HG02588 (cell line): ENCODE measurements at regions not wholly inside any gene's neighbourhood (a gene's known extent, or its start where the extent isn't known, plus 50 kb on each side); places are given as distances from the start of the nearest gene placed in this dataset.
A peak's percentile ranks its signal among the peaks of the same experiment; 100 is the strongest.
"Not testable (repeated sequence)": the region's sequence is repeated elsewhere in the genome, so short reads cannot be mapped to it uniquely, and the experiment has no call there.

ENCODE experiments used
- ATAC-seq: cut with Tn5 transposase; IDR thresholded peaks from one replicate; pipeline ENCODE4 v1.9.1; 2021; ENCODE audit warnings: mild to moderate bottlenecking, moderate library complexity; ENCODE audit not compliant: unreplicated experiment

DNA sequence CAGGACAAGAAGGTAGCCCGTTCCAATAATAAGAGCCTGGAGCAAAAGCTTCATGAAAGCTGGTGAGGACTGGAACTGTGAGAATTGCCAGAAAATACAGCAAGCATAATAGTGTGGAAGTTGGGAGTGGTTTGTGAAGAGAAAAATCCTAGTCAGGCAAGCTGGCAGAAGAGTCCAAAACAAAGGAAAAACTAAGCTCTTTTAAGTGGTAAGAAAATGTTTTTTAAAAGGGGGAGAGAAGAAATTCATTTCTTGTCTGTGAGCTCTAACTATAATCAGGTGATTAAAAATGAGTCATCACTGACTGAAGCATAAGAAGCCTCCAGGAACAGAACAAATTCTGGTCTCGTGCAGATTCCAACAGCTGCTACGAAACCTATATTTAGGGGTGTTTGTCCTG lies 102.6 kb downstream of the CAAP1 start:
- ATAC-seq = no peak

DNA sequence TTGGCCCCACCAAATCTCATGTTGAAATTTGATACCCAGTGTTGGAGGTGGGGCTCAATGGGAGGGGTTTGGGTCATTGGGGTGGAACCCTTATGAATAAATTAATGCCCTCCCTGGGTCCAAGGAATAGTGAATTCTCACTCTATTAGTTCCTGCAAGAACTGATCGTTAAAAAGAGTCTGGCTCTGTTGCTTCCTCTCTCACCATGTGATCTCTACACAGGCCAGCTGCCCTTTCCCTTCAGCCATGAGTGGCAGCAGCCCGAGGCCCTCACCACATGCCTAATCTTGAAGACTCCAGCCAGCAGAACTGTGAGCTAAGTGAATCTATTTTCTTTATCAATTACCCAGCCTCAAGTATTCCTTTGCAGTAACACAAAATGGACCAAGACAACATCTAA lies 106.0 kb downstream of the CAAP1 start:
- ATAC-seq = no peak

DNA sequence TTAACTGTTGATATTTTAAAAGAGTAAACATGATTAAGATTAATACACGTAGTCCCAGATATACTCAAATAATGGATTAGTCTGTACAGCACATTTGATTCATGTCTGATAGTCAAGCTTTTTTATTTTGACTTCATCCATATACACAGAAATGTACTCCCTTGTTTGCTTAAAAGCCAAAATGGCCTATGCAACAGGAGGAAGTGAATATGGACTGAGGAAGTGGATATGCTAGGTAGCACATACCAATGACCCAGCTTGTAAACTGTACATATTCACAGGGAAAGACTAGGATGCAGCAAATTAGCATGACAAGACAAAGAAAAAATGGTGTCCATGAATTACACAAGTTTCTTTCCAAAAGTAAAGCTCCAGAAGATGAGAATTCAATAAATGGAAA lies 109.7 kb downstream of the CAAP1 start:
- ATAC-seq = no peak

DNA sequence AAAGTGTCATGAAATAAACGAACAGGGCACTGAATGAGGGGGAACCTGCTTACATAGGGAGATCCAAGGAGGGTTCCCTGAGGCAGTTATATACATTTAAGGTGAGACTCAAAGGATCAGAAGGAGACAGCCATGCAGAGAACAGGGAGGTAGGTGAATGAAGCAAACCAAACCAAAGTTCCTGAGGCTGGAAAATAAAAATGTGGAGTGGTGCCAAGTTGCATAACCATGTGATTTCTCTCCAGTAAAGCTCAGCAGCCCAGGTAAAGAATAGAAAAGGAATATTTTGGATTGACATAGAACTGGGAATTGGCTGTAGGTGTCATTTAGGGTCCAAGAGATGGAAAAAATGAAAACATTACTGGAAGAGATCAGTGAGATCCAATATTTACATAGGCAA lies 110.7 kb downstream of the CAAP1 start:
- ATAC-seq = no peak

DNA sequence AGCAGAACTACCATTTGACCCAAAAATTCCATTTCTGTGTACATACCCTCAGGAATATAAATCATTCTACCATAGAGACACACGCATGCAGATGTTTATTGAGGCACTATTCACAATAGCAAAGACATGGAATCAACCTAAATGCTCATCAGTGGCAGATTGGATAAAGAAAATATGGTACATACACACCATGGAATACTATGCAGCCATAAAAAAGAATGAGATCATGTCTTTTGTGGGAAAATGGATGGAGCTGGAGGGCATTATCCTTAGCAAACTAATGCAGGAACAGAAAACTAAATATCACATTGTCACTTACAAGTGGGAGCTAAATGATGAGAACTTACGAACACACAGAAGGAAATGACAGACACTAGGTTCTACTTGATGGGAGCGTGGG lies 112.3 kb downstream of the CAAP1 start:
- not testable (repeated sequence) for ATAC-seq

DNA sequence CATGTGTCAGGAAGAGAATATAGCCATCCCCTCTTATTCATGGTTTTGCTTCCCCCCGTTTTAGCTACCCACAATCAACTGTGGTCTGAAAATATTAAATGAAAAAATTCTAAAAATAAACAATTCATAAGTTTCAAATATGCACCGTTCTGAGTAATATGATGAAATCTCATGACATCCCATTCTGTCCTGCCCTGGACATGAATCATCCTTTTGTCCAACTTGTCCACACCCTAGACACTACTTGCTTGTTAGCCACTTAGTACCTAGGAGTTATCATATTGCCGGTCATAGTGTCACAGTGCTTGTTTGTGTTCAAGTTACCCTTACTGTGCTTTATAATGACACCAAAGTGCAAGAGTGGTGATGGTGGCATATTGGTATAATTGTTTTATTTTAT lies 113.5 kb downstream of the CAAP1 start:
- no peak for ATAC-seq

DNA sequence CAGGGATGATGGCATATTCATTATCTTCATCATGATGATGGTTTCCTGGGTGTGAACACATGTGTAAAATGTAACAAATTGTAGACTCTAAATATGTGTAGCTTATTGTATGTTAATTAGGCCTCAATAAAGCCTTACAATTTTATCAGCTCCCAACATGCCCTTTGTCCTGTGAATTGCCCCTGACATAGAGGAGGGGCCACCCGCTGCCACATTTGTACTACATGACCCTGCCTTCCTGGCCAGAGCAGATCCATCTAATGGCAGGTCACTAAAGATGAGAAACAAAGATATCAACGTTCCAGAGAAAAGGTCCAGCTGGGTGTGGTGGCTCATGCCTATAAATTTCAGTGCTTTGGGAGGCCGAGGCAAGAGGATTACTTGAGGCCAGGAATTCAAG lies 117.2 kb downstream of the CAAP1 start:
- no peak for ATAC-seq

DNA sequence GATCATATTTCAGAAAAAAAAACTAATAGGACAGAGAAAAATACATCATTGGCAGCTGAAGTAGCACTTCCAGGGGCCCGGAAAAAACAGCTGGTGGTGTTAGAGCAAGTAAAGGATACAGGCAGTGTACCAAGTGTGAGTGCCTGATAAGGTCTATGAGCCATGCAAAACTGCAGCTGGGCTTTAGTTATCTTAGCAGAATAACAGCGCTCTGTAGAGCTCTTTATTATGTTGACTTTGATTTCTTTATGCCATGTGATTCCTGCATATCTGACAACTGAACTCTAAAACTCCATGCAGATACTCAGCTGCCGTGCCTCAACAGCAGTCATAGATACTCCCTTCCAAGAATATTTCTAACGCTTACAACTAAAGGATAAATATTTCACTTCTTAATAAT lies 119.5 kb downstream of the CAAP1 start:
- ATAC-seq = no peak

DNA sequence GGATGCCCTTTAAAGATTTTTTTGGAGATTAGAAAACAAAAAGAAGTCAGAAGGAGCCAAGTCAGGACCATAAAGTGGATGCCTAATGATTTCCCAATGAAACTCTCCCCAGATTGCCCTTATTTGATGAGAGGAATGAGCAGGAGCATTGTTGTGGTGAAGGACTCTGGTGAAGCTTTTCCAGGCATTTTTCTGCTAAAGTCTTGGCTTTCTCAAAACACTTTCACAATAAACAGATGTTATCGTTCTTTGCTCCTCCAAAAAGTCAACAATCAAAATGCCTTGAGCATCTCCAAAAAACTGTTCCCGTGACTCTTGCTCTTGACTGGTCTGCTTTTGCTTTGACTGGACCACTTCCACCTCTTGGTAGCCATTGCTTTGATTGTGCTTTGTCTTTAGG lies 121.8 kb downstream of the CAAP1 start:
- ATAC-seq = no peak

DNA sequence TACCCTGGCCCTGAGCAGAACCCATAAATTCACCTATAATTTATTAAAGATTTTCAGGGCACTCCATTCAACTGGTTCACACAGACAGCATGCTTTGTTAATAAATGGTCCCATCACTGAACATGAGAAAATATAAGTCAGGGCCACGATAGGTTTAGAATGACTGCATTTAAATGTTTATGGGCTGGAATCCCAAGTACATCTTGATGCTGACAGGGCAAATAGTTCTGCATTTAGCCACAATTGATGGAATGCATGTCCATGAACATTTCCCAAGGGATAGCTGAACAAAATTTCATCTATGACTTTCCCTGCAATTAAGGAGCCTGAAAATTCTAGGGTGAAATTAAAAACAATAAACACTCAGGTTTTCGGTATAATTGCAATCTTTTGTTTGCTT lies 124.5 kb downstream of the CAAP1 start:
- no peak for ATAC-seq

DNA sequence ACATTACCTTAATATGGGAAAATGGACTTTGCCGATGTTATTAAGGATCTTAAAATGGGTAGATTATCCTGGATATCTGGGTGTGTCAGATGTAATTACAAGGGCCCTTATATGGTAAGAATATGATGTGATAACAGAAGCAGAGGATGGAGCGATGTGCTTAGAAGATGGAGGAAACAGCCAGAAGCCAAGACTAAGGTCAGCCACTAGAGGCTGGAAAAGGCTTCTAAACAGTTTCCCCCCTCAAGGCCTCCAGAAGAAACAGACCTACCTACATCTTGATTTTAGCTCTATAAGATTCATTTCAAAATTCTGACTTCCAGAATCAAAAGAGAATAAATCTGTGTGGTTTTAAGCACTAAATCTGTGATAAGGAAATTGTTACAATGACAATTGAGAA lies 131.9 kb downstream of the CAAP1 start:
- ATAC-seq = no peak

DNA sequence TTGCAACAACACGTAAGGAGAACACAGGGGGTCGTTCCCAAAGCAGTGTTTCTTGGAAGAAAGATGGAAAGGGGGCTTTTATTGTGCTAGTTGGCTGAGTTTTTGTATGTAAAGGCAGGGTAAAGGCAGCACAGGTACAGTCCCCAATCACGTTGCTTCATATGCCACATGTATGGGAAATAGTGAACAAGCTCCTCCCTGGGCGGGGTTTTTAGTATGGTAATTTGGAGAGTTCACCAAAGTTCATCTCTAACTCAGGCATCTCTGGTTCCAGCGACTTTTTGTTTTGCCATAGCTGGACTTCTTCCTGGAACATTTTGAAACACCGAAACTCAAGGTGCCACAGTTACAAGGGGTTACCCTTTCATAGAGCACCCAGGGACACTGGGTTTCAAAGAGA lies 133.9 kb downstream of the CAAP1 start:
- no peak for ATAC-seq

DNA sequence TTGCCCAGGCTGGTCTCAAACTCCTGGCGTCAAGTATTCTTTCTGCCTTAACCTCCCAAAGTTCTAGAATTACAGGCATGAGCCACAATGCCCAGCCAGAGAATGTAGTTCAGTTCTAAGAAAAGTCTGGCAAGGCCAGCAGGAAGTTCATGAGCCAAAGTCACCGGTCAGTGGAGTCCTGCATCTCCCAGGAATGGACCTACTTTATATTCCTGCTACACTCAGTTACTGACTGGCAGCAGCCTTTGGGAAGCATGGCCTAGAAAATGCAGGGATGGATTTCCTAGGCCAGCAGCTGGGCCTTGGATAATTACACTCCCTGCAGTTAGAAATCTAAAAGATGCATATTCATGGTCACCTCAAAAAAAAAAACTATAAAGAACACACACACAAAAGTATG lies 135.7 kb downstream of the CAAP1 start:
- ATAC-seq = no peak

DNA sequence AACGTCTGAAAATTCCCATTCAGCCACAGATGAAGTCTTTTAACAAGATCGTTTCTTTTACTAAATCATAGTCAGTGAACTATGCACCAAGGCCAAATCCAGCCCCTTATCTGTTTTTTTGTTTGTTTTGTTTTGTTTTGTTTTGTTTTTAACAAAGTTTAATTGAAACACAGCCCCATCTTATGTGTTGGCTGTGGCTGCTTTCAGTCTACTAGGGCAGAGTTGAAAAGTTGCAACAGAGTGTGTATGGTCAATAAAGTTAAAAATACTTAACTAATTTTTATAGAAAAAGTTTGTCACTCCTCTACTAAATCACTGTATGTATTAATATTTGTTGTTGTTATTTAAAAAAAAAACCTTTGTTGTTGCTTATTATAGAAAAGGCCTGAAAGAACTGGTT lies 137.1 kb downstream of the CAAP1 start:
- ATAC-seq = no peak

DNA sequence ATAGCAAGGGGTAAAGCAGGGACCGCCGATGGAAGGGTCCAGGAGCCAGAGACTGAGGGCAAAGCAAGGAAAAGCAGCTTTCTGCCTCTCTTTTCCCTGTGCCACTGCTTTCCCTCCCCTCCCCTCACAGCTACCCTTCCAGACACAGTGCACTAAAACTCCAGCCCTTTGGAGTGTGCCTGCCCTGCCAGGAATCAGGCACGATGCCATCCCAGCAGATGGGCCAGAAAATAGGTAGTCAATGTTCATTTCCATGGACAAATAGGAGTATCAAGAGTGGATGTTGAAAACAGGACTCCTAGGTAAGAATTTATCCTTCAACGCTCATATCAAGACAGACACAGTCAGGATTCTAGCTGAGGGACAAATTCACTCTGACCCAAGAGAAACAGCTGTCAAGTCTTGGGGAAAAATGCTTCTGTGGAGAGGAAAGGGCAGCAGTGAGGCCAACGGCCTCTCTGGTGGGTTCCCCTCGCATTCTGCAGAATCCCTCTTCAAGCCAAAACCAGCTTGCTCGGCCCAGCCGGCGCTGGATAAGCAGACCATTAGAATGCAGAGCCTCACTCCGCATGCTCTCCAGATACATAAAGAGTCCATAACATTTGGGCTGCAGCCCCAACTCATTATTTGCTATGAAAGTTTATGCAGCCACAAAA lies 138.0 kb downstream of the CAAP1 start:
- ATAC-seq = no peak

DNA sequence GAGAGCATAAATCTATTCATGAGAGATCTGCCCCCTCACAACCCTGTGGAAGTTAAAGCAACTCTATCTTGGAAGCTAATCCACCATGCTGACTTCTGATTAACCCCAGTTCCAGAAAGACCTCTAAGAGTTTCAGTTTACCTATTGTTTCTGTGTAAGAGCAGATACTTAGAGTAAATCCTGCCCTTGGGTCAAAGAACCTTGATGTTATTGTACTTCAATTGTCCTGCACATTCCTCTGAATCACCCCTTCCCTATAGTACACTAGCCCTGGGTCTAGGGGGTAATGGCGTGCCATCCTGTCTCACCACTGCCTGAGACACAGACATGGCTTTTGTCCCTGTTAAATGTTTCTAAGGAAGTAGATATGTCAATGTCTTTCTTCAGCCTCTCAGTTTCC lies 138.6 kb downstream of the CAAP1 start:
- no peak for ATAC-seq

DNA sequence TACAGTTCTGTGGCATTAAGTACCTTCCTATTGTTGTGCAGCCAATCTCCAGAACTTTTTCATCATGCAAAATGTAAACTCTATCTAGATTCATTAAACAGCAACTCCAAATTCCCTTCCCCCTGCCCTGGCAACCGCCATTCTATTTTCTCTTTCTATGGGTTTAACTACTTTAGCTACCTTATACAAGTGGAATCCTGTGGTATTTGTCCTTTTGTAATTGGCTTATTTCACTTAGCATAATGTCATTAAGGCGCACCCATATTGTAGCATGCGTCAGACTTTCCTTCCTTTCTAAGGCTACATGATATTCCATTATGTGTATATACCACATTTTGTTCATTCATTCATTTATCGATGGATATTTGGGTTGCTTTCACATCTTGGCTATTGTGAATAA lies 142.4 kb downstream of the CAAP1 start:
- ATAC-seq = no peak

DNA sequence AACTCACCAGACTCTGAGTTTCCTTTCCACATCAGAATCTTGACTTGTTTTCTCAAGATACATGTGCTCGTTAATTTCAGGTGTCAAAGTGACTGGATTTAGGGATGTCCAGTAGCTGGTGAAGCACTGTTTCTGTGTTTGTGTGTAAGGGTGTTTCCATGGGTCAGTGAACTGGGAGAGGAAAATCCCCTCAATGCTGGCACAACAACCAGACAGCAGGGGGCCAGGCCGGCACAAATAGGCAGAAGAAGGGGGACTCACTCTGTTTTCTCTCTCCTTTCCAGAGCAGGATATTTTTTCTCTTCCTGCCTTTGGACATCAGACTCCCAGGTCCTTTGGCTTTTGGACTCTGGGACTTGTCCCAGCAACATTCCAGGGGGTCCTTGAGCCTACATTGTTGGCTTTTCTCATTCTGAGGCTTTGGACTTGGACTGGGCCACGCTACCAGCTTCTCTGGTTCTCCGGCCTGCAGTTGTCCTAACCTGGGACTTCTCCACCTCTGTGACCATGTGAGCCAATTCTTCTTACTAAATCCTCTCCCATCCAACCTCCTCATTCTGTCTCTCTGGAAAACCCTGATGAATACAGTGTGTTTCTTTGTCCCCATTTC lies 144.0 kb downstream of the CAAP1 start:
- no peak for ATAC-seq

DNA sequence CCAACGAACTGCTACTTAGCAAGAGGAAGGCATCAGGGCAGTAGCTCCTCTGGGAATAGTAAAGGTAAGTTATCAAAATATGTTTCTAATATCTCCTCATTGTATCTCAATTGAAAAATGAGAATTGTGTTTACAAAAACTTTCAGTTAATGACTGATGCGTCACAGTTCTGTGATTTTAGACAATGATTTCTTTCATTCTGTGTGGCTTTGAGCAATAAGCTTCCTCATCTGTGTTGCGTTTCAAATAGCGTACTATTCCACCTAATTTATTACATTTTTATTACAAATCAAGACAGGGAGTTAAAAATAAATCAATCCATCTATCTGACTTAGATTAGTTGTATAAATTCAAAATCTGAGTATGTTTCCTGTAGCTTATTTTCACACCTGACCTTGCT lies 145.0 kb downstream of the CAAP1 start:
- no peak for ATAC-seq

DNA sequence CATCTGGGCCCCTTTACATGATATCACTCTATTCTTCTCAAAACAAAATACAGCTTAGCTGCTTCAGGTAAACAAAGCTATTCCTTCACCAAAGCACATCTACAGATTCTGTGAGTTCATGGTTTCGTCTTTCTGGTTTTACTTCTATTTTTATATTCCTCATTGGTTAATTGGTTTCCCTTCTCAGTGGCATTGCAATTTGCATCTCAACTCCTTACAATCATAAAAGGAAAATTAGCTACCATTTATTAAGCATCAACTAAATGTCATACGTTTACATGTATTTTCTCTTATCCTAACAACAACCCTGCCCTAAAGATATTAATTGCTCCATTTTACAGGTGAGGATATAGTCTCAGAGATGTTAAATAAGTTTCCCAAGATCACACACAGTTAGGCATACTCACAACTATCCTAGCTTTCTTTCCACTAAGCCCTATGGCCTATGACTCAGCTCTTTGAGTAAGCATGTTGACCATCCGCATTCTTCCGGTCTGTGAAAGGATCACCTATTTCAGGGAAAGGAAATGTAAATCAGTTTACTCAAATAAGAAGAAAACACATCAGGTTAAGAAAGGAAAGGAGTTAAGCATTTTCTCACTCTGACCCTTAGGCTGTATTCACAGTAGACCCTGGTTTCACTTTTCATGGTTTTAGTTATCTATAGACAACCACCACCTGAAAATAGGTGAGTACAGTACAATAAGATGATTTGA lies 146.1 kb downstream of the CAAP1 start:
- ATAC-seq = peak; percentile 90

DNA sequence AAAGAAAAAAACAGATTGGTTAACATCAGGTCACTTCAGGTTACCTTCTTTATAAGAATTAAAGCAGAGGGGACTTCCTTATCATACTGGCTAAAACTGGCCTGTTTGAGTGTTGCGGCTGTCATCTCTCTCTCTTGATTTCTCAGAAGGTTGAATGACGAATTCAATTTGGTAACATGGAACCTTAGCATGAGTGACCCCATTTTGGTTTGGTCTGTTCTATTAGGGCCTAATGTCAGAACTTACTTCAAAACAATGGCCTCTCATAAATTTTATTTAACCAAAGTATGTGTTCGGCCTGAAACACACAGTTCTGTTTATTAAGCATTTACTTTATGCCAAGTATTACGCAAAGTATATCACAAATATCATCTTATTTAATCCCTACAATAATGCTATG lies 147.5 kb downstream of the CAAP1 start:
- no peak for ATAC-seq

DNA sequence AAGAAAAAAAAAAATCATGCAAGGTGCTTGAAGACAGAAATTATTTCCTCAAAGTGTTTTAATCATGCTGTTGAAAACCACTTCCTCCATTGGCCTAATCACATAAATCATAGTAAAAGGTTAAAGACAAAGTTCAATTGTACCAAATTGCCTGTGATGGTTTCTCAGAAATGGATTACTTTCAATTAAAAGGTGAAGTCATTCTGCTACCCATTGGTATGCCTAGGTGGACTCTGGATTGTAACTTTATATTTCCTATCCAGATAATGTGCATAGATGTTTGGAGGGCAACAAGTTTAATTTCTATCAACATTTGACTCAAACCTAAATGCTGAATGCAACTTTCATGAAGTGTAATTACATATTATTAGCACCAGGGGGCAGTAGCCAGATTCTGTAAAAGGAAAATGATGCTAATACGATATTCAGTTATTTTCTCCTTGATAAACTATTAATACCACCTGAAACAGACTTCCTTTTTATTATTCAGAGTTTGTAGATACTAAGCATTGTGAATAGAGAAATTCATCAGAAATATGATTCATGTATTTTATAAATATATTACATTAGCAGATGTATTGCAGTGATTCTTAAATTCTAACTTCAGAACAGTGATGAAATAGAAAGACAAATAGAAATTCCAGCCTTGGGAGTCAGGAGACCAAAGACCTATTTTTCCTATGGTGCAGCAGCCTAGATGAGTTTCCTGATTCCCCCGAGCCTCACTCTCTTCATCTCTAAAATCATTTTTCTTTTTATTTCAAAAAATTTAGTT lies 148.2 kb downstream of the CAAP1 start:
- no peak for ATAC-seq
